Parathyroid adenoma (tissue), 2 donors: ENCODE measurements at regions not wholly inside any gene's neighbourhood (a gene's known extent, or its start where the extent isn't known, plus 50 kb on each side); places are given as distances from the start of the nearest gene placed in this dataset.

Source experiments
- H2AFZ ChIP-seq: fragments of 300-600 bp; sonication (generic); one replicate; pipeline ENCODE4 v1.7.0; 2017; ENCODE audit warnings: antibody characterized with exemption, mild to moderate bottlenecking
- H3K27ac ChIP-seq: fragments of 300-600 bp; sonication (generic); one replicate; pipeline ENCODE4 v1.7.0; 2017
- H3K27me3 ChIP-seq: fragments of 300-600 bp; sonication (generic); one replicate; pipeline ENCODE4 v1.7.0; 2017; ENCODE audit warnings: low read length; ENCODE audit not compliant: control insufficient read depth, insufficient read depth
- H3K36me3 ChIP-seq: fragments of 300-600 bp; sonication (generic); one replicate; pipeline ENCODE4 v1.7.0; 2017; ENCODE audit warnings: low read length; ENCODE audit not compliant: control insufficient read depth, insufficient read depth
- H3K4me1 ChIP-seq: fragments of 300-600 bp; sonication (generic); one replicate; pipeline ENCODE4 v1.7.0; 2017; ENCODE audit warnings: control low read depth
- H3K4me2 ChIP-seq: fragments of 300-600 bp; sonication (generic); one replicate; pipeline ENCODE4 v1.7.0; 2017; ENCODE audit warnings: low read length
- H3K4me3 ChIP-seq: fragments of 300-600 bp; sonication (generic); one replicate; pipeline ENCODE4 v1.7.0; 2017; ENCODE audit warnings: low read depth, low read length
- H3K79me2 ChIP-seq: fragments of 300-600 bp; sonication (generic); one replicate; pipeline ENCODE4 v1.7.0; 2017; ENCODE audit warnings: control low read depth
- H3K9ac ChIP-seq: fragments of 300-600 bp; sonication (generic); one replicate; pipeline ENCODE4 v1.7.0; 2017; ENCODE audit warnings: mild to moderate bottlenecking
- H3K9me3 ChIP-seq: fragments of 300-600 bp; sonication (generic); one replicate; pipeline ENCODE4 v1.7.0; 2017; ENCODE audit warnings: low read length; ENCODE audit not compliant: control insufficient read depth
- TF ChIP-seq, protein P1 (sequence below): fragments of 300-600 bp; sonication (generic); IDR thresholded peaks from one replicate; pipeline ENCODE4 v1.7.0; 2017; ENCODE audit warnings: antibody characterized with exemption, mild to moderate bottlenecking
- donor health status: primary hyperparathyroidism.

DNA sequence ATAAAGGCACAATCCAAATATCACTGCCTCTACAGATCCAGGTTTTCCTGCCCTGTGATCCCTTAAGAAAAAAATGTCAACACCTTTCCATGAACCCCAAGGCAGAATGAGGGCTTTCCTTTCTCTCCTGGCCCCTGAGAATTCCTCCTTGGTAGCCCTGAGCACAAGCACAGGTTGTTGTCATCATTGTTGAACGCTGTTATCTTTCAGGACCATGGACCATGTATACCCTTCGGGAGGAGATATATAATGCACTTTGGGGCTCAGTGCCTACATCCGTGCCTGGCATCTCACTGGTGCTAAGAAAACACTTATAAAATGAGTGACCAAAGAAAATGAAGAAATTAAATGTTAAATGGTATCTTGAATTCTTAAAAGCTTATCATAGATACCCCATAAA is 296.2 kb downstream of the SETD4 start:
- H3K27ac ChIP-seq, result no peak overlapping the region
- H3K4me2 ChIP-seq, result no peak overlapping the region
- no peak overlapping the region for H2AFZ ChIP-seq
- no peaks in the 10 kb centered on the region for H3K36me3 ChIP-seq
- H3K27me3 ChIP-seq, result no peaks in the 10 kb centered on the region
- no peaks in the 10 kb centered on the region for H3K9me3 ChIP-seq
- TF ChIP-seq, protein P1, sequence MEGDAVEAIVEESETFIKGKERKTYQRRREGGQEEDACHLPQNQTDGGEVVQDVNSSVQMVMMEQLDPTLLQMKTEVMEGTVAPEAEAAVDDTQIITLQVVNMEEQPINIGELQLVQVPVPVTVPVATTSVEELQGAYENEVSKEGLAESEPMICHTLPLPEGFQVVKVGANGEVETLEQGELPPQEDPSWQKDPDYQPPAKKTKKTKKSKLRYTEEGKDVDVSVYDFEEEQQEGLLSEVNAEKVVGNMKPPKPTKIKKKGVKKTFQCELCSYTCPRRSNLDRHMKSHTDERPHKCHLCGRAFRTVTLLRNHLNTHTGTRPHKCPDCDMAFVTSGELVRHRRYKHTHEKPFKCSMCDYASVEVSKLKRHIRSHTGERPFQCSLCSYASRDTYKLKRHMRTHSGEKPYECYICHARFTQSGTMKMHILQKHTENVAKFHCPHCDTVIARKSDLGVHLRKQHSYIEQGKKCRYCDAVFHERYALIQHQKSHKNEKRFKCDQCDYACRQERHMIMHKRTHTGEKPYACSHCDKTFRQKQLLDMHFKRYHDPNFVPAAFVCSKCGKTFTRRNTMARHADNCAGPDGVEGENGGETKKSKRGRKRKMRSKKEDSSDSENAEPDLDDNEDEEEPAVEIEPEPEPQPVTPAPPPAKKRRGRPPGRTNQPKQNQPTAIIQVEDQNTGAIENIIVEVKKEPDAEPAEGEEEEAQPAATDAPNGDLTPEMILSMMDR, result no peak
- H3K9ac ChIP-seq, result no peak overlapping the region
- H3K79me2 ChIP-seq, result no peaks in the 10 kb centered on the region
- no peaks in the 10 kb centered on the region for H3K4me1 ChIP-seq
- H3K4me3 ChIP-seq, result no peak overlapping the region

DNA sequence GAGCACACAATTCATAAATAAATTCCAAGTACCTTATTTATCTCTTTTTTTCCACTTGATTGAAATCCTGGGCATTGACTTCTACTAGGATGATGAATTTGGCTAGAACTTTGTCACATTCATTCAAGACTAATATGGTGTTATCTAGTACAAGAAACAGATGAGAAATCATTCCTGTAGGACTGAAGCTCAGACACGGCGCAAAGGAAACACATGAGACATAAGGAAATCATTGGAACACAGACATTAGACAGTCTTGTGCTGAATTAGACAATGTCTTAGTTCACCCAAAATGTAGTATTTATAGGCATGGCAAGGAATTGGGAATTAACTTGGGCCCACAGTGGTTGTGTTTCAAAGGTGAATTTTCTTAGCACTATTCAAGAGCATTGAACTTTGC is 305.7 kb downstream of the SETD4 start:
- TF ChIP-seq, protein P1, result no peak
- Histone ChIP-seq H3K27ac (no peak overlapping the region), H3K4me3 (no peak overlapping the region), H2AFZ (no peak overlapping the region), H3K36me3 (no peaks in the 10 kb centered on the region), H3K4me2 (no peak overlapping the region), H3K9ac (no peak overlapping the region), H3K79me2 (no peaks in the 10 kb centered on the region), H3K4me1 (no peaks in the 10 kb centered on the region), H3K9me3 (no peaks in the 10 kb centered on the region), H3K27me3 (no peaks in the 10 kb centered on the region)

DNA sequence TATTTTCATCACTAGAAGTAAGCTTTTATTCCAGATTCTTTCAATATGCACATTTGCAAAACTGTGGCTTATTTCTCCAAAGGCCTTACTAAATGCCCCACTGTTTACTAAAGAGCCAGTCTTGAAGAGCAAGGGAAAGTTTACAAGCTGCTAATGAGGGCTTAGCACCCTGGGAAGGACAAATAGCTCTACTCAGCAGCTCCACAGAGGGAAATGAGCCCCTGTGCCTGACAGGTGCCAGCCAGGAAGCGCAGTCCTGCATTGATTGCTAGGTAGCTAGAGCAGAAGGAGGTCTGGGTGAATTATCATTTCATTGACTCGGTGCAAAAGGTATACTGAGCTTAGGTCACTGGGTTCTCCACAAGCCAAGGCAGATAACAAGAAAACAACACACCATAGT is 307.0 kb downstream of the SETD4 start:
- Histone ChIP-seq H3K4me1 (no peaks in the 10 kb centered on the region), H3K27ac (no peak overlapping the region), H3K4me2 (no peak overlapping the region), H3K4me3 (no peak overlapping the region), H2AFZ (no peak overlapping the region), H3K9me3 (no peaks in the 10 kb centered on the region), H3K79me2 (no peaks in the 10 kb centered on the region), H3K9ac (no peak overlapping the region), H3K36me3 (no peaks in the 10 kb centered on the region), H3K27me3 (no peaks in the 10 kb centered on the region)
- TF ChIP-seq, protein P1, result no peak

DNA sequence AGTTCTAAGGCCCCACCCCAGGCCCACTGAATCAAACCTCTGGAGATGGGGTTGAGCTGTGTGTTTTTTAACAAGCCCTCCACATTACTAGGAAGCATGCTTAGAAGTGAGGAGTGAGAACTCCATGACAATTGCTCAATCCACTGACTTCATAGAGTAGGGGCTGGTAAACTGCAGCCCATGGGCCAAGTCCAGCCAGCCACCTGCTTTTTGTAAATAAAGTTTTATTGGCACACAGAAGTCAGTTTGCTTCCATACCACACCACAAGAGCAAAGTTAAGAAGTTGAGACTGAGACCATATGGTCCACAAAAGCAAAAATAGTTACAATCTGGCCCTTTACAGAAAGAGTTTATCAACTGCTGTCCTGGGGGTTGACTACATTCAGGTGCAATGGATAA is 309.2 kb downstream of the SETD4 start:
- TF ChIP-seq, protein P1, result no peak
- no peak overlapping the region for H3K4me3 ChIP-seq

DNA sequence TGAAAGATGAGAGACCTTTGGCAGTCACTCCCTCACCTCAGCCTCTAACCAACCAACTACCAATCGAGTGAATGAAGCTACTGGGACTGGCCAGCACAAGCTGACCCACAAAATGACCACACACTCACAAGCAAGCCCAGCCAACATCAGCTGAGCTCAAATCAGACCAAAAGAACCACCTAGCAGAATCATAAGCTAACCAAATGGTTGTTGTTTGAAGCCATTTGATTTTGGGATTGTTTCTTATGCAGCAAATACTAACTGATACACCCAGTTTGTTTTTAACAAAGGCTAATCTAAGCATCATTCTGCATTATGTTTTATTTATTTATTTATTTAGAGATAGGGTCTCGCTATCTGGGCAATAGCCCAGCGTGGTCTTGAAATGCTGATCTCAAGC is 310.4 kb downstream of the SETD4 start:
- Histone ChIP-seq H3K4me1 (no peaks in the 10 kb centered on the region), H3K36me3 (no peaks in the 10 kb centered on the region)
- TF ChIP-seq, protein P1, result no peak

More for the DNA sequence above, 309.2 kb downstream of the SETD4 start:
- Histone ChIP-seq H3K9ac (no peak overlapping the region), H3K9me3 (no peaks in the 10 kb centered on the region), H3K27me3 (no peaks in the 10 kb centered on the region), H3K4me2 (no peak overlapping the region), H3K4me1 (no peaks in the 10 kb centered on the region), H3K36me3 (no peaks in the 10 kb centered on the region), H3K79me2 (no peaks in the 10 kb centered on the region), H3K27ac (no peak overlapping the region), H2AFZ (no peak overlapping the region)

More for the DNA sequence above, 310.4 kb downstream of the SETD4 start:
- Histone ChIP-seq H3K4me2 (no peak overlapping the region), H3K9ac (no peak overlapping the region), H3K79me2 (no peaks in the 10 kb centered on the region), H3K27ac (no peak overlapping the region), H3K9me3 (no peaks in the 10 kb centered on the region), H2AFZ (no peak overlapping the region), H3K4me3 (no peak overlapping the region), H3K27me3 (no peaks in the 10 kb centered on the region)
